HepG2 (cell line): ENCODE measurements at regions not wholly inside any gene's neighbourhood (a gene's known extent, or its start where the extent isn't known, plus 50 kb on each side); places are given as distances from the start of the nearest gene placed in this dataset.

Experiments
- CEBPG ChIP-seq: IDR thresholded peaks from 2 replicates; pipeline ENCODE4 v1.6.1; 2016
- ELF1 ChIP-seq: sonication (generic); formaldehyde crosslinking; IDR thresholded peaks from 2 replicates; pipeline ENCODE4 v1.4.0; 2020; ENCODE audit warnings: missing genetic modification reagents
- ESRRA ChIP-seq: sonication (generic); formaldehyde crosslinking; IDR thresholded peaks from 2 replicates; pipeline ENCODE4 v1.5.1; 2020; ENCODE audit warnings: mild to moderate bottlenecking, low read depth, missing genetic modification reagents
- HMG20A ChIP-seq: IDR thresholded peaks from 2 replicates; pipeline ENCODE4 v1.6.1; 2016; ENCODE audit warnings: borderline replicate concordance
- NBN ChIP-seq: fragments of 450-650 bp; conservative IDR thresholded peaks from 2 replicates; pipeline ENCODE4 v1.6.1; 2017
- RBM39 ChIP-seq: fragments of 200-400 bp; formaldehyde crosslinking; IDR thresholded peaks from one replicate; pipeline ENCODE4 v1.6.1; 2018; ENCODE audit warnings: antibody characterized with exemption, mild to moderate bottlenecking, low read depth, low read length; ENCODE audit not compliant: poor library complexity, severe bottlenecking
- SNAPC2 ChIP-seq: sonication (generic); formaldehyde crosslinking; IDR thresholded peaks from 2 replicates; pipeline ENCODE4 v1.8.1; 2022; ENCODE audit warnings: mild to moderate bottlenecking, missing genetic modification reagents
- SOX5 ChIP-seq: IDR thresholded peaks from 2 replicates; pipeline ENCODE4 v1.6.1; 2016; ENCODE audit warnings: borderline replicate concordance
- TMF1 ChIP-seq: sonication (generic); formaldehyde crosslinking; IDR thresholded peaks from 2 replicates; pipeline ENCODE4 v1.8.1; 2022; ENCODE audit warnings: low read depth, missing genetic modification reagents
- ZNF24 ChIP-seq: fragments of 450-650 bp; IDR thresholded peaks from 2 replicates; pipeline ENCODE4 v1.6.1; 2017; ENCODE audit warnings: antibody characterized with exemption, mild to moderate bottlenecking
- ZNF251 ChIP-seq: sonication (generic); formaldehyde crosslinking; IDR thresholded peaks from 2 replicates; pipeline ENCODE4 v1.9.0; 2021; ENCODE audit warnings: mild to moderate bottlenecking, missing genetic modification reagents
- ZNF264 ChIP-seq: sonication (generic); formaldehyde crosslinking; IDR thresholded peaks from 2 replicates; pipeline ENCODE4 v1.4.0; 2020; ENCODE audit warnings: missing genetic modification reagents
- TF ChIP-seq, protein P1 (sequence below): sonication (generic); formaldehyde crosslinking; IDR thresholded peaks from 2 replicates; pipeline ENCODE4 v1.4.0; 2020; ENCODE audit warnings: missing genetic modification reagents
- TF ChIP-seq, protein P2 (sequence below): IDR thresholded peaks from 2 replicates; pipeline ENCODE4 v1.6.1; 2016; ENCODE audit warnings: missing compliant biosample characterization, missing genetic modification reagents, borderline replicate concordance
- TF ChIP-seq, protein P3 (sequence below): sonication (generic); formaldehyde crosslinking; conservative IDR thresholded peaks from 2 replicates; pipeline ENCODE4 v1.8.0; 2022; ENCODE audit warnings: mild to moderate bottlenecking, moderate library complexity, missing genetic modification reagents
- TF ChIP-seq, protein P4 (sequence below): sonication (generic); formaldehyde crosslinking; IDR thresholded peaks from 2 replicates; pipeline ENCODE4 v1.5.1; 2020; ENCODE audit warnings: missing genetic modification reagents, mild to moderate bottlenecking, borderline replicate concordance
- TF ChIP-seq, protein P5 (sequence below): IDR thresholded peaks from 2 replicates; pipeline ENCODE4 v1.6.1; 2016; ENCODE audit warnings: low read depth
- TF ChIP-seq, protein P6 (sequence below): sonication (generic); formaldehyde crosslinking; IDR thresholded peaks from 2 replicates; pipeline ENCODE4 v1.4.0; 2020; ENCODE audit warnings: missing genetic modification reagents
- TF ChIP-seq, protein P7 (sequence below): sonication (generic); formaldehyde crosslinking; IDR thresholded peaks from 2 replicates; pipeline ENCODE4 v1.8.0; 2022; ENCODE audit warnings: mild to moderate bottlenecking, missing genetic modification reagents

DNA sequence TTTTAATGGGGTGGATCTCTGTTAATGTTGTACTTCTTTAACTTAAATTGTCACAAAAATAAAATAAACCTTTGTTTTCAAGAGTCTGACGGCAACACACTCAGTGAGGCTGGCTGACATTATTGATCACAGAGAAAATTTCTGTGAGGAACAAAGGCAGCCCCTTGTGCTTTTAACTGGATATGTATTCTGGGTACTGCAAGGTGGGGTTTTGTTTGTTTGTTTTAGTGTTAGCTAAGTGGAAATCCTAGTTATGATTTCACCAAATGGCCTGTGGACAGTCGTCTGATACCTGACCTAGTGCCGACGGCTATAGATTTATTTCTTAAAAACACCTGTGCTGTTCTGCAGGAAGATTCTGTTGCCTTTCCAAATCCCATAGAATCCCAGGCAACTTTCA lies 1329.5 kb upstream of the ZEB2 start (continued):
- TF ChIP-seq, protein P1, sequence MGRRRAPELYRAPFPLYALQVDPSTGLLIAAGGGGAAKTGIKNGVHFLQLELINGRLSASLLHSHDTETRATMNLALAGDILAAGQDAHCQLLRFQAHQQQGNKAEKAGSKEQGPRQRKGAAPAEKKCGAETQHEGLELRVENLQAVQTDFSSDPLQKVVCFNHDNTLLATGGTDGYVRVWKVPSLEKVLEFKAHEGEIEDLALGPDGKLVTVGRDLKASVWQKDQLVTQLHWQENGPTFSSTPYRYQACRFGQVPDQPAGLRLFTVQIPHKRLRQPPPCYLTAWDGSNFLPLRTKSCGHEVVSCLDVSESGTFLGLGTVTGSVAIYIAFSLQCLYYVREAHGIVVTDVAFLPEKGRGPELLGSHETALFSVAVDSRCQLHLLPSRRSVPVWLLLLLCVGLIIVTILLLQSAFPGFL (CRISPR knock-in tag): no peak
- TF ChIP-seq, protein P2, sequence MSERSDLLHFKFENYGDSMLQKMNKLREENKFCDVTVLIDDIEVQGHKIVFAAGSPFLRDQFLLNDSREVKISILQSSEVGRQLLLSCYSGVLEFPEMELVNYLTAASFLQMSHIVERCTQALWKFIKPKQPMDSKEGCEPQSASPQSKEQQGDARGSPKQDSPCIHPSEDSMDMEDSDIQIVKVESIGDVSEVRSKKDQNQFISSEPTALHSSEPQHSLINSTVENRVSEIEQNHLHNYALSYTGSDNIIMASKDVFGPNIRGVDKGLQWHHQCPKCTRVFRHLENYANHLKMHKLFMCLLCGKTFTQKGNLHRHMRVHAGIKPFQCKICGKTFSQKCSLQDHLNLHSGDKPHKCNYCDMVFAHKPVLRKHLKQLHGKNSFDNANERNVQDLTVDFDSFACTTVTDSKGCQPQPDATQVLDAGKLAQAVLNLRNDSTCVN: no peak
- TF ChIP-seq SOX5 (CRISPR knock-in tag): peak; percentile 67; the same call in 1 of the 2 replicates
- no peak for TF ChIP-seq TMF1 (CRISPR knock-in tag)
- no peak for TF ChIP-seq ELF1 (CRISPR knock-in tag)
- TF ChIP-seq ZNF24: no peak
- no peak for TF ChIP-seq ZNF251
- TF ChIP-seq, protein P3, sequence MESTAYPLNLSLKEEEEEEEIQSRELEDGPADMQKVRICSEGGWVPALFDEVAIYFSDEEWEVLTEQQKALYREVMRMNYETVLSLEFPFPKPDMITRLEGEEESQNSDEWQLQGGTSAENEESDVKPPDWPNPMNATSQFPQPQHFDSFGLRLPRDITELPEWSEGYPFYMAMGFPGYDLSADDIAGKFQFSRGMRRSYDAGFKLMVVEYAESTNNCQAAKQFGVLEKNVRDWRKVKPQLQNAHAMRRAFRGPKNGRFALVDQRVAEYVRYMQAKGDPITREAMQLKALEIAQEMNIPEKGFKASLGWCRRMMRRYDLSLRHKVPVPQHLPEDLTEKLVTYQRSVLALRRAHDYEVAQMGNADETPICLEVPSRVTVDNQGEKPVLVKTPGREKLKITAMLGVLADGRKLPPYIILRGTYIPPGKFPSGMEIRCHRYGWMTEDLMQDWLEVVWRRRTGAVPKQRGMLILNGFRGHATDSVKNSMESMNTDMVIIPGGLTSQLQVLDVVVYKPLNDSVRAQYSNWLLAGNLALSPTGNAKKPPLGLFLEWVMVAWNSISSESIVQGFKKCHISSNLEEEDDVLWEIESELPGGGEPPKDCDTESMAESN: no peak
- TF ChIP-seq RBM39: no peak
- no peak for TF ChIP-seq ZNF264 (CRISPR knock-in tag)
- no peak for TF ChIP-seq NBN
- TF ChIP-seq SNAPC2 (CRISPR knock-in tag): no peak
- TF ChIP-seq, protein P4, sequence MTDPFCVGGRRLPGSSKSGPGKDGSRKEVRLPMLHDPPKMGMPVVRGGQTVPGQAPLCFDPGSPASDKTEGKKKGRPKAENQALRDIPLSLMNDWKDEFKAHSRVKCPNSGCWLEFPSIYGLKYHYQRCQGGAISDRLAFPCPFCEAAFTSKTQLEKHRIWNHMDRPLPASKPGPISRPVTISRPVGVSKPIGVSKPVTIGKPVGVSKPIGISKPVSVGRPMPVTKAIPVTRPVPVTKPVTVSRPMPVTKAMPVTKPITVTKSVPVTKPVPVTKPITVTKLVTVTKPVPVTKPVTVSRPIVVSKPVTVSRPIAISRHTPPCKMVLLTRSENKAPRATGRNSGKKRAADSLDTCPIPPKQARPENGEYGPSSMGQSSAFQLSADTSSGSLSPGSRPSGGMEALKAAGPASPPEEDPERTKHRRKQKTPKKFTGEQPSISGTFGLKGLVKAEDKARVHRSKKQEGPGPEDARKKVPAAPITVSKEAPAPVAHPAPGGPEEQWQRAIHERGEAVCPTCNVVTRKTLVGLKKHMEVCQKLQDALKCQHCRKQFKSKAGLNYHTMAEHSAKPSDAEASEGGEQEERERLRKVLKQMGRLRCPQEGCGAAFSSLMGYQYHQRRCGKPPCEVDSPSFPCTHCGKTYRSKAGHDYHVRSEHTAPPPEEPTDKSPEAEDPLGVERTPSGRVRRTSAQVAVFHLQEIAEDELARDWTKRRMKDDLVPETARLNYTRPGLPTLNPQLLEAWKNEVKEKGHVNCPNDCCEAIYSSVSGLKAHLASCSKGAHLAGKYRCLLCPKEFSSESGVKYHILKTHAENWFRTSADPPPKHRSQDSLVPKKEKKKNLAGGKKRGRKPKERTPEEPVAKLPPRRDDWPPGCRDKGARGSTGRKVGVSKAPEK: no peak
- TF ChIP-seq, protein P5, sequence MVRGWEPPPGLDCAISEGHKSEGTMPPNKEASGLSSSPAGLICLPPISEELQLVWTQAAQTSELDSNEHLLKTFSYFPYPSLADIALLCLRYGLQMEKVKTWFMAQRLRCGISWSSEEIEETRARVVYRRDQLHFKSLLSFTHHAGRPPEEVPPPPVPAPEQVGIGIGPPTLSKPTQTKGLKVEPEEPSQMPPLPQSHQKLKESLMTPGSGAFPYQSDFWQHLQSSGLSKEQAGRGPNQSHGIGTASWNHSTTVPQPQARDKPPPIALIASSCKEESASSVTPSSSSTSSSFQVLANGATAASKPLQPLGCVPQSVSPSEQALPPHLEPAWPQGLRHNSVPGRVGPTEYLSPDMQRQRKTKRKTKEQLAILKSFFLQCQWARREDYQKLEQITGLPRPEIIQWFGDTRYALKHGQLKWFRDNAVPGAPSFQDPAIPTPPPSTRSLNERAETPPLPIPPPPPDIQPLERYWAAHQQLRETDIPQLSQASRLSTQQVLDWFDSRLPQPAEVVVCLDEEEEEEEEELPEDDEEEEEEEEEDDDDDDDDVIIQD (CRISPR knock-in tag): peak; percentile 66
- TF ChIP-seq CEBPG (CRISPR knock-in tag): peak; percentile 35; the same call in 1 of the 2 replicates
- TF ChIP-seq ESRRA (CRISPR knock-in tag): no peak
- peak; percentile 46; the same call in 1 of the 2 replicates for TF ChIP-seq HMG20A
- TF ChIP-seq, protein P6, sequence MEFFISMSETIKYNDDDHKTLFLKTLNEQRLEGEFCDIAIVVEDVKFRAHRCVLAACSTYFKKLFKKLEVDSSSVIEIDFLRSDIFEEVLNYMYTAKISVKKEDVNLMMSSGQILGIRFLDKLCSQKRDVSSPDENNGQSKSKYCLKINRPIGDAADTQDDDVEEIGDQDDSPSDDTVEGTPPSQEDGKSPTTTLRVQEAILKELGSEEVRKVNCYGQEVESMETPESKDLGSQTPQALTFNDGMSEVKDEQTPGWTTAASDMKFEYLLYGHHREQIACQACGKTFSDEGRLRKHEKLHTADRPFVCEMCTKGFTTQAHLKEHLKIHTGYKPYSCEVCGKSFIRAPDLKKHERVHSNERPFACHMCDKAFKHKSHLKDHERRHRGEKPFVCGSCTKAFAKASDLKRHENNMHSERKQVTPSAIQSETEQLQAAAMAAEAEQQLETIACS: no peak
- TF ChIP-seq, protein P7, sequence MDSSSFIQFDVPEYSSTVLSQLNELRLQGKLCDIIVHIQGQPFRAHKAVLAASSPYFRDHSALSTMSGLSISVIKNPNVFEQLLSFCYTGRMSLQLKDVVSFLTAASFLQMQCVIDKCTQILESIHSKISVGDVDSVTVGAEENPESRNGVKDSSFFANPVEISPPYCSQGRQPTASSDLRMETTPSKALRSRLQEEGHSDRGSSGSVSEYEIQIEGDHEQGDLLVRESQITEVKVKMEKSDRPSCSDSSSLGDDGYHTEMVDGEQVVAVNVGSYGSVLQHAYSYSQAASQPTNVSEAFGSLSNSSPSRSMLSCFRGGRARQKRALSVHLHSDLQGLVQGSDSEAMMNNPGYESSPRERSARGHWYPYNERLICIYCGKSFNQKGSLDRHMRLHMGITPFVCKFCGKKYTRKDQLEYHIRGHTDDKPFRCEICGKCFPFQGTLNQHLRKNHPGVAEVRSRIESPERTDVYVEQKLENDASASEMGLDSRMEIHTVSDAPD: peak; percentile 49; the same call in 1 of the 2 replicates
